Heart left ventricle (tissue), 13 donors: ENCODE measurements at regions not wholly inside any gene's neighbourhood (a gene's known extent, or its start where the extent isn't known, plus 50 kb on each side); places are given as distances from the start of the nearest gene placed in this dataset.

Source experiments
- CTCF ChIP-seq, 12 donors: fragments of 200-600 bp; sonication (generic) in 4 of 12; IDR thresholded peaks; one replicate each; pipeline versions ENCODE4 v1.5.0 to v1.8.0; 2018 to 2022; ENCODE audit warnings: antibody characterized with exemption in 12 of 12, mild to moderate bottlenecking in 5 of 12
- POLR2A ChIP-seq, 2 donors: fragments of 450-650 bp; IDR thresholded peaks; one replicate each; pipeline ENCODE4 v1.6.1; 2017; ENCODE audit warnings: antibody characterized with exemption in 2 of 2, mild to moderate bottlenecking in 2 of 2, moderate library complexity in 2 of 2
- donor health status: ischemic (EF 13 %, LVEDD 7.1; RV severe dilation, severe dysfunction).
- donor health status: DM: no; HTN: yes; CAD: no.
- donor health status: DM: no; HTN: no; CAD: no.
- donor health status: ischemic (EF 25% LVEDD 6.9; RV normal size, moderate dysfunction).
- donor health status: ischemic (EF 25% LVEDD 5.7; RV mildly dilated, moderate dysfunction).
- donor health status: ischemic (EF 35%, LVEDD 5.7; RV mildly dilated, moderate dysfunction).
- donor health status: nonischemic (EF 11% LVEDD 7.7; RV severe dilation, severe dysfunction).
- donor health status: DM: yes; HTN: yes; CAD: no.
- donor health status: PGD.
- donor health status: ischemic (EF 29% LVEDD 5.4; RV normal size, mild dysfunction).
- donor health status: nonischemic (EF 23%, LVEDD 6.1; RV moderate dilation, normal function).

DNA sequence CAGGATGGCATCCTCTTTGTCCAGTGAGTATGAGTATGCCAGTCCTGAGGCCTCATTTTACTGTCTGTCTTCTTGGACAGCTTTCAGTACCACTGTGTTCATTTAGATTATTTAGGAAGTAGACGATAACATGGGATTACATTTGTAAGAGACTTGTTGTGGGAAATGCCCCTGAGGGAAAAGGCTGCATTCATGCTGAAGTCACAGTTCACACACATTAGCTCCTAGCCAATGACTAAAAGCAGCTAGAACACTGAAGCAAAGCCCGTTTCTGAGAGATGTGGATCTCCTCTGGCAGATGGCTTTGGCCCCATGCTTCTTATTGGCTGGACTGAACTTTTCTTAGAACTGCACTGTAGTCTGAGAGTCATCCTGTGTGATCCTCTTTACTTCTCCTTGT is 242.4 kb downstream of the FAM76B start:
- no peak for TF ChIP-seq CTCF (IDR thresholded peaks at IDR 0.05)
- TF ChIP-seq POLR2A (IDR thresholded peaks at IDR 0.05), result no peak
